NT2/D1 (cell line): ENCODE measurements at regions not wholly inside any gene's neighbourhood (a gene's known extent, or its start where the extent isn't known, plus 50 kb on each side); places are given as distances from the start of the nearest gene placed in this dataset.

Source experiments
- DNase-seq: peaks from one replicate; pipeline ENCODE4 v3.0.0-alpha.2; 2011; ENCODE audit warnings: low read depth, low spot score
- H3K27me3 ChIP-seq: 2 replicates; pipeline ENCODE4 v1.6.0; 2011; ENCODE audit warnings: mild to moderate bottlenecking; ENCODE audit not compliant: insufficient read length, insufficient read depth
- H3K36me3 ChIP-seq: 2 replicates; pipeline ENCODE4 v1.6.1; 2011; ENCODE audit warnings: mild to moderate bottlenecking, low read length, mixed read lengths; ENCODE audit not compliant: insufficient read depth, insufficient read length
- H3K4me1 ChIP-seq: 2 replicates; pipeline ENCODE4 v1.5.1; 2011; ENCODE audit not compliant: insufficient read depth, insufficient read length
- H3K4me3 ChIP-seq: 2 replicates; pipeline ENCODE4 v1.5.1; 2011; ENCODE audit warnings: low read depth; ENCODE audit not compliant: insufficient read length
- H3K9ac ChIP-seq: 2 replicates; pipeline ENCODE4 v1.6.0; 2011; ENCODE audit warnings: low read depth; ENCODE audit not compliant: insufficient read length
- H3K9me3 ChIP-seq: 2 replicates; pipeline ENCODE4 v1.5.1; 2011; ENCODE audit warnings: mild to moderate bottlenecking, low read length; ENCODE audit not compliant: insufficient read depth
- SUZ12 ChIP-seq: IDR thresholded peaks from 2 replicates; pipeline ENCODE4 v1.6.1; 2011; ENCODE audit not compliant: insufficient read length, insufficient read depth; ENCODE audit errors: extremely low read depth
- YY1 ChIP-seq: IDR thresholded peaks from 2 replicates; pipeline ENCODE4 v1.6.1; 2011; ENCODE audit not compliant: insufficient read length, insufficient read depth
- ZNF274 ChIP-seq: IDR thresholded peaks from 2 replicates; pipeline ENCODE4 v1.6.1; 2011; ENCODE audit warnings: mild to moderate bottlenecking, low read depth, low read length

- Histone ChIP-seq H3K4me1 (no peaks in the 10 kb centered on the region), H3K36me3 (no peaks in the 10 kb centered on the region), H3K27me3 (no peaks in the 10 kb centered on the region), H3K9ac (no peak overlapping the region), H3K4me3 (no peak overlapping the region), H3K9me3 (no peaks in the 10 kb centered on the region)
- no peak for TF ChIP-seq YY1
- TF ChIP-seq SUZ12, result no peak
- no peak for TF ChIP-seq ZNF274
- DNase-seq, result no peak
These were observed 103.1 kb downstream of the KLF6 start for GRCh38 chr10:3681642-3682554.

- Histone ChIP-seq H3K4me3 (no peak overlapping the region), H3K4me1 (no peaks in the 10 kb centered on the region), H3K27me3 (no peaks in the 10 kb centered on the region), H3K36me3 (no peaks in the 10 kb centered on the region), H3K9me3 (no peaks in the 10 kb centered on the region), H3K9ac (no peak overlapping the region)
- no peak for DNase-seq
- no peak for TF ChIP-seq ZNF274
- no peak for TF ChIP-seq YY1
- no peak for TF ChIP-seq SUZ12
These were observed 104.9 kb downstream of the KLF6 start for GRCh38 chr10:3679950-3680629.

- H3K9me3 ChIP-seq, result no peaks in the 10 kb centered on the region
- no peaks in the 10 kb centered on the region for H3K36me3 ChIP-seq
- no peaks in the 10 kb centered on the region for H3K4me1 ChIP-seq
- no peaks in the 10 kb centered on the region for H3K27me3 ChIP-seq
- H3K4me3 ChIP-seq, result no peak overlapping the region
- TF ChIP-seq YY1 (no peak), ZNF274 (no peak)
- no peak for DNase-seq
- H3K9ac ChIP-seq, result no peak overlapping the region
These were observed 106.3 kb downstream of the KLF6 start for GRCh38 chr10:3678629-3679227.

DNA sequence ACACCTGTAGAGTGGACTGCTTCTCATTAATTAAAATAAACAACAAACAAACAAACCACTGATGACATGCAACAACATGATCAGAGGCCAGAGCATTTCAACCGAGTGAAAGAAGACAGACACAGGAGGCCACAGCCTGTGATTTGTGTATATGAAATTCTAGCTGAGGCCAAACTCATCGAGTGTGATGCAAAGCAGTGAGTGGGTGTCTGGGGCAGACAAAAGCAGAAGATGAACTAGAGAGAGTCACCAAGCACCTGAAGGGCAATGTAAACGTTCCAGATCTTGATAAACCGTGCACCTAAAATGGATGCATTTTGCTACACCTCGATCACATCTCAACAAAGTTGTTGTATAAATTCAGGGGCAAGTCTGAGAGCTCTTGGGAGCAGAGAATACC lies 108.4 kb downstream of the KLF6 start:
- H3K9ac ChIP-seq, result no peak overlapping the region
- no peaks in the 10 kb centered on the region for H3K4me1 ChIP-seq
- H3K9me3 ChIP-seq, result no peaks in the 10 kb centered on the region
- H3K36me3 ChIP-seq, result no peaks in the 10 kb centered on the region
- DNase-seq, result no peak
- H3K27me3 ChIP-seq, result no peaks in the 10 kb centered on the region
- no peak overlapping the region for H3K4me3 ChIP-seq
- TF ChIP-seq ZNF274 (no peak), YY1 (no peak), SUZ12 (no peak)

DNA sequence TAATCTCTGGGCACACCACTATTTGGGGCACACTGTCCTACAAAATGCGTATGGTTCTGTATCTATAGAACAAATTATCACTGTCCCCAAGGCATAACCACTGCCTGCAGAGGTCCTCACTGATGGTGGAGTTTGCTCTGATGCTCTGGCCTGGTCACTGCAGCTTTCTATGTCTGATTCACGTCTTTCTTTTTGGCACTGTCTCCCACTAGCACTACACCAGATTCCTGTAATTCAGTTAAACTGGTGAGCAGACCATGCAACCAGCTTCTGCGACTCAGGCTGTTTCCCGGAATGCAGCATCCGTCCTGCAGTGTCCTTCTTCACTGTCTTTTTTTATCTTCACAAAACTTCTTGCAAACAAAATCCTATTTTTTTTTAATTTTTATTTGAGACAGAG lies 112.8 kb downstream of the KLF6 start:
- DNase-seq, result no peak
- H3K36me3 ChIP-seq, result no peaks in the 10 kb centered on the region
- no peaks in the 10 kb centered on the region for H3K9me3 ChIP-seq
- H3K4me1 ChIP-seq, result no peaks in the 10 kb centered on the region
- H3K9ac ChIP-seq, result no peak overlapping the region
- H3K27me3 ChIP-seq, result no peaks in the 10 kb centered on the region
- TF ChIP-seq YY1, result no peak
- no peak for TF ChIP-seq SUZ12
- TF ChIP-seq ZNF274, result no peak
- H3K4me3 ChIP-seq, result no peak overlapping the region

- no peaks in the 10 kb centered on the region for H3K36me3 ChIP-seq
- DNase-seq, result no peak
- H3K27me3 ChIP-seq, result no peaks in the 10 kb centered on the region
- TF ChIP-seq SUZ12 (no peak), ZNF274 (no peak), YY1 (no peak)
- H3K4me1 ChIP-seq, result no peaks in the 10 kb centered on the region
- H3K9ac ChIP-seq, result no peak overlapping the region
- no peaks in the 10 kb centered on the region for H3K9me3 ChIP-seq
- no peak overlapping the region for H3K4me3 ChIP-seq
These were observed 113.5 kb downstream of the KLF6 start for GRCh38 chr10:3671386-3671955.

GRCh38 chr10:3668966-3669330 lies 116.1 kb downstream of the KLF6 start:
- H3K4me3 ChIP-seq, result no peak overlapping the region

More at GRCh38 chr10:3668966-3669330, 116.1 kb downstream of the KLF6 start:
- Histone ChIP-seq H3K9me3 (no peaks in the 10 kb centered on the region), H3K9ac (no peak overlapping the region), H3K36me3 (no peaks in the 10 kb centered on the region), H3K4me1 (no peaks in the 10 kb centered on the region), H3K27me3 (no peaks in the 10 kb centered on the region)
- TF ChIP-seq SUZ12, result no peak
- TF ChIP-seq YY1, result no peak
- no peak for TF ChIP-seq ZNF274
- no peak for DNase-seq
